ENCODE measurements at regions not wholly inside any gene's neighbourhood (a gene's known extent, or its start where the extent isn't known, plus 50 kb on each side); places are given as distances from the start of the nearest gene placed in this dataset.
"Not testable (repeated sequence)": the region's sequence is repeated elsewhere in the genome, so short reads cannot be mapped to it uniquely, and the experiment has no call there.

- DNase-seq (ENCODE audit: low read depth in 1 of 2, low spot score in 1 of 2), result no peak
Measured at GRCh38 chr6:141460743-141461484, 671.8 kb upstream of the GJE1 start.

- DNase-seq (ENCODE audit: low read depth in 1 of 2, low spot score in 1 of 2), result not testable (repeated sequence)
Measured at GRCh38 chr6:141460245-141460644, 672.5 kb upstream of the GJE1 start.

- not testable (repeated sequence) for DNase-seq (ENCODE audit: low read depth in 1 of 2, low spot score in 1 of 2)
Measured at GRCh38 chr6:141457984-141458383, 674.7 kb upstream of the GJE1 start.

GRCh38 chr6:141452354-141452686 is 680.4 kb upstream of the GJE1 start:
- no peak for DNase-seq (ENCODE audit: low read depth in 1 of 2, low spot score in 1 of 2)

- no peak for DNase-seq (ENCODE audit: low read depth in 1 of 2, low spot score in 1 of 2)
Measured at GRCh38 chr6:141451511-141452353, 681.0 kb upstream of the GJE1 start.

GRCh38 chr6:141451181-141451510 is 681.6 kb upstream of the GJE1 start:
- no peak for DNase-seq (ENCODE audit: low read depth in 1 of 2, low spot score in 1 of 2)

- no peak for DNase-seq (ENCODE audit: low read depth in 1 of 2, low spot score in 1 of 2)
Measured at GRCh38 chr6:141445928-141446628, 686.6 kb upstream of the GJE1 start.

- DNase-seq (ENCODE audit: low read depth in 1 of 2, low spot score in 1 of 2), result no peak
Measured at GRCh38 chr6:141443668-141444289, 688.9 kb upstream of the GJE1 start.

- DNase-seq (ENCODE audit: low read depth in 1 of 2, low spot score in 1 of 2), result no peak
Measured at GRCh38 chr6:141443032-141443431, 689.7 kb upstream of the GJE1 start.

GRCh38 chr6:141439513-141439912 is 693.2 kb upstream of the GJE1 start:
- no peak for DNase-seq (ENCODE audit: low read depth in 1 of 2, low spot score in 1 of 2)

- DNase-seq (ENCODE audit: low read depth in 1 of 2, low spot score in 1 of 2), result no peak
Measured at GRCh38 chr6:141437685-141438084, 695.0 kb upstream of the GJE1 start.

GRCh38 chr6:141437011-141437410 is 695.7 kb upstream of the GJE1 start:
- no peak for DNase-seq (ENCODE audit: low read depth in 1 of 2, low spot score in 1 of 2)

GRCh38 chr6:141426400-141426980 is 706.2 kb upstream of the GJE1 start:
- DNase-seq (ENCODE audit: low read depth in 1 of 2, low spot score in 1 of 2), result no peak

- no peak for DNase-seq (ENCODE audit: low read depth in 1 of 2, low spot score in 1 of 2)
Measured at GRCh38 chr6:141421378-141421777, 711.3 kb upstream of the GJE1 start.

GRCh38 chr6:141418076-141418475 is 714.6 kb upstream of the GJE1 start:
- no peak for DNase-seq (ENCODE audit: low read depth in 1 of 2, low spot score in 1 of 2)

GRCh38 chr6:141415896-141416295 is 716.8 kb upstream of the GJE1 start:
- DNase-seq (ENCODE audit: low read depth in 1 of 2, low spot score in 1 of 2), result no peak

GRCh38 chr6:141413196-141413595 is 719.5 kb upstream of the GJE1 start:
- DNase-seq (ENCODE audit: low read depth in 1 of 2, low spot score in 1 of 2), result no peak

- no peak for DNase-seq (ENCODE audit: low read depth in 1 of 2, low spot score in 1 of 2)
Measured at GRCh38 chr6:141406761-141407160, 726.0 kb upstream of the GJE1 start.

GRCh38 chr6:141403827-141404226 is 728.9 kb upstream of the GJE1 start:
- DNase-seq (ENCODE audit: low read depth in 1 of 2, low spot score in 1 of 2), result no peak

GRCh38 chr6:141403103-141403502 is 729.6 kb upstream of the GJE1 start:
- DNase-seq (ENCODE audit: low read depth in 1 of 2, low spot score in 1 of 2), result no peak

- no peak for DNase-seq (ENCODE audit: low read depth in 1 of 2, low spot score in 1 of 2)
Measured at GRCh38 chr6:141402489-141402888, 730.2 kb upstream of the GJE1 start.
